ENCODE measurements at regions not wholly inside any gene's neighbourhood (a gene's known extent, or its start where the extent isn't known, plus 50 kb on each side); places are given as distances from the start of the nearest gene placed in this dataset.
A peak's percentile ranks its signal among the peaks of the same experiment; 100 is the strongest.

DNA sequence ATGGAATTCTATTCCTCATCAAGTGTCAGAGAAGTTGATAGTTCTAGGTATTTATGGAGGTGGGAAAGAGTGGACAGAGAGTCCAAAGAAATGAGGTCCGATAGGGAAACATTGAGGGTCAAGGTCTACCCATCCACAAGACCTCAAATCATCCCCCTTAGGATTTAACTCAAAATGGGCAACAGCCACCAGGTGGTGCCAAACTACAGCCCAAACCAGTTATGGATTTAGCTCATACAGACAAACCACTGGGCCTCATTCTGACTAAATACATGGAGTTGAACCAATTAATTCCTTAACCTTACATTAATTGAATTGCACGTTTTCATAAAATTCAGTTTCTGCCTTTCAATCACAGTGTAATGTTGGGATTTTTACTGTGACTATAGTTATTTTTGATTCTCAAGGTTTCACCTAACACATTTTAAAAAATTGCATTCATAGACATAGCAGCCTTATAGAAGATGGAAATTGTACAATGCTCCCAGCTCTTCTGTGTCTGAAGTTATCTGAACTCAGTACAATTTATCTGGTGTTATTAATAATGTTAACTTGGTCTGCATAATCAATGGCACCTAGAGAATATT, 98.2 kb upstream of the HNMT start:
- Mint-ChIP-seq H3K27me3 (peaks cover 2% of the 10 kb centered on the region), H3K4me1 (ENCODE audit: low read depth) (no peaks in the 10 kb centered on the region), H3K4me3 (no peak overlapping the region), H3K27ac (no peak overlapping the region), H3K9me3 (no peaks in the 10 kb centered on the region), H3K36me3 (no peaks in the 10 kb centered on the region)
- ChIA-PET POLR2A (no interaction called here), CTCF (interaction anchor here (0.7 to 4.7 kb wide), 7 partner anchors 9 to 964 kb away, joined by 3 to 55 read pairs (median 3); no protein-coding TSS in a partner anchor)
- peak; percentile 65 for DNase-seq
- intact Hi-C loops (cut with micrococcal nuclease): loop anchor here (1.0 to 5.0 kb wide), 3 partner anchors 506 to 961 kb away; no protein-coding TSS in a partner anchor

GRCh38 chr2:137870682-137871081, 93.6 kb upstream of the HNMT start:
- DNase-seq: no peak
- Mint-ChIP-seq H3K27ac (no peak overlapping the region), H3K9me3 (no peaks in the 10 kb centered on the region), H3K36me3 (no peaks in the 10 kb centered on the region), H3K4me3 (no peak overlapping the region), H3K4me1 (ENCODE audit: low read depth) (no peaks in the 10 kb centered on the region), H3K27me3 (peaks cover 2% of the 10 kb centered on the region)
- intact Hi-C loops (cut with micrococcal nuclease): no loop called here
- CTCF ChIA-PET: no interaction called here
- POLR2A ChIA-PET: no interaction called here

- ChIA-PET POLR2A (no interaction called here), CTCF (interaction anchor here (0.6 kb wide), 1 partner anchor 1050 kb away, joined by 3 read pairs; no protein-coding TSS in a partner anchor)
- no peaks in the 10 kb centered on the region for H3K9me3 Mint-ChIP-seq
Observed at GRCh38 chr2:137872577-137872976, 91.7 kb upstream of the HNMT start.

GRCh38 chr2:137873536-137874244, 90.6 kb upstream of the HNMT start:
- no peaks in the 10 kb centered on the region for H3K36me3 Mint-ChIP-seq
- no peaks in the 10 kb centered on the region for H3K4me1 Mint-ChIP-seq (ENCODE audit: low read depth)
- intact Hi-C loops (cut with micrococcal nuclease): no loop called here
- peaks cover 2% of the 10 kb centered on the region for H3K27me3 Mint-ChIP-seq
- no peak overlapping the region for H3K4me3 Mint-ChIP-seq
- no peak overlapping the region for H3K27ac Mint-ChIP-seq
- POLR2A ChIA-PET: no interaction called here
- CTCF ChIA-PET: no interaction called here
- H3K9me3 Mint-ChIP-seq: no peaks in the 10 kb centered on the region
- no peak for DNase-seq

More at GRCh38 chr2:137872577-137872976, 91.7 kb upstream of the HNMT start:
- Mint-ChIP-seq H3K4me3 (no peak overlapping the region), H3K27me3 (peaks cover 2% of the 10 kb centered on the region), H3K27ac (no peak overlapping the region), H3K4me1 (ENCODE audit: low read depth) (no peaks in the 10 kb centered on the region), H3K36me3 (no peaks in the 10 kb centered on the region)
- no peak for DNase-seq
- intact Hi-C loops (cut with micrococcal nuclease): no loop called here

DNA sequence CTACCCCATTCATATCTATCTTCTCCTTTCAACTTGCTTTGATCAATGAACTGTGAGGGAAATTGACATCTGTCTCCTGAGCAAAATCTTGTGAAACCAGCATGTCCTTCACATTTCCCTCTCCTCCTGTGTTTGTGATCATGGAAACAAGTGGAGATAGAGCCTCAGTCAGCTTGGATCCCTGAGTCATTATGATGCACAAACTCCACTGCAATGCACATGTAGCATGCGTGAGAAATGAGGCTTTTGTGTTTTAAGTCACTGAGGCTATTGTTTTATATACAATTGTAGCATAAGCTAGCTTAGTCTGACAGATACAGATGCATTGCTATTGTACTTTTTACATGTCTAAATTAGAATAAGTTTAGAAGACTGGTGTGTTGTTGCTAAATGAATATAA, 85.2 kb upstream of the HNMT start:
- H3K4me1 Mint-ChIP-seq (ENCODE audit: low read depth): no peaks in the 10 kb centered on the region
- CTCF ChIA-PET: no interaction called here
- intact Hi-C loops (cut with micrococcal nuclease): no loop called here
- no peak overlapping the region for H3K4me3 Mint-ChIP-seq
- POLR2A ChIA-PET: no interaction called here
- no peak overlapping the region for H3K27ac Mint-ChIP-seq
- H3K27me3 Mint-ChIP-seq: peaks cover 5% of the 10 kb centered on the region
- no peaks in the 10 kb centered on the region for H3K36me3 Mint-ChIP-seq
- no peaks in the 10 kb centered on the region for H3K9me3 Mint-ChIP-seq
- no peak for DNase-seq

GRCh38 chr2:137881711-137882110, 82.6 kb upstream of the HNMT start:
- no peak overlapping the region for H3K27ac Mint-ChIP-seq
- H3K4me1 Mint-ChIP-seq (ENCODE audit: low read depth): no peaks in the 10 kb centered on the region
- POLR2A ChIA-PET: no interaction called here
- CTCF ChIA-PET: no interaction called here
- H3K36me3 Mint-ChIP-seq: no peaks in the 10 kb centered on the region
- intact Hi-C loops (cut with micrococcal nuclease): no loop called here
- peaks cover 5% of the 10 kb centered on the region for H3K27me3 Mint-ChIP-seq
- no peak for DNase-seq
- no peaks in the 10 kb centered on the region for H3K9me3 Mint-ChIP-seq
- H3K4me3 Mint-ChIP-seq: no peak overlapping the region

DNA sequence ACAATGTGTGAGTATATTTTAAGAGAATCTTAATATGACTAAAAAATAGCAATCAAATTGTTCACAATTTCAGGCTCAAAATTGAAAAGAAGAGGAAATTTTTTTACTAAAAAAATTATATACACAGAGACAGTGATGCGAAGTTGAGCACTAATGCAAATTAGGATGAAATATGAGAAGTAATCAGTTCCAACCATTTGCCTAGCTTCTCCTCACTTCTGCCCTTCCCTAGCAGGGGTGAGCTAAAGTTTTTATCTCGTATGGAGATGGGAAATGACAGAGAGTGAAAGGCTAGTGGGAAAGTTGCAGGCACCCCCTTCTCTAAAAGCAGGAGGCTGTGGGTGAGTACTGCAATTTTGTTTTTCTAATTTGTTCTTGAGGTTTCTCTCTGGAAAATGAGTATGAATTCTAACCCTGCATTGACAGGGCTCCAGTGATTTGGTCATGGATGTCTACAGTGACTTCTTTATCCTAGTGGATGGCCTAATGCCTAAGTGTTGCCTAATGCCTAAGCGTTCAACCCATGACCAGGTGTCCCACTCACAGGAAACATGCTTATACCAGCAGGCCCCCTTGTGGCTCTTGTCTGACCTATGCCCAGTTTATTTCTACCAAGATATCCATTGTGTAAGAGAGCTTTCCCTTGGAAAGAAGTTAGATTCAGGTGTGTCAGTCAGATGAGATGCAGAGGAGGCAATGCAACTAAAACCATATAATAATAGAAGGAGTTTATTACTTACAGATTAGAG, 78.0 kb upstream of the HNMT start:
- Mint-ChIP-seq H3K27ac (no peak overlapping the region), H3K4me1 (ENCODE audit: low read depth) (no peaks in the 10 kb centered on the region), H3K36me3 (no peaks in the 10 kb centered on the region), H3K27me3 (peaks cover 8% of the 10 kb centered on the region), H3K4me3 (no peak overlapping the region), H3K9me3 (no peaks in the 10 kb centered on the region)
- no peak for DNase-seq
- CTCF ChIA-PET: no interaction called here
- POLR2A ChIA-PET: no interaction called here
- intact Hi-C loops (cut with micrococcal nuclease): no loop called here

GRCh38 chr2:137888845-137889244, 75.4 kb upstream of the HNMT start:
- peak; percentile 27 for DNase-seq
- H3K4me3 Mint-ChIP-seq: no peak overlapping the region
- ChIA-PET CTCF (interaction anchor here (1.2 to 1.6 kb wide), 2 partner anchors 898 to 938 kb away, joined by 4 to 6 read pairs; no protein-coding TSS in a partner anchor), POLR2A (no interaction called here)
- H3K9me3 Mint-ChIP-seq: no peaks in the 10 kb centered on the region
- no peak overlapping the region for H3K27ac Mint-ChIP-seq
- H3K27me3 Mint-ChIP-seq: peaks cover 7% of the 10 kb centered on the region
- H3K36me3 Mint-ChIP-seq: no peaks in the 10 kb centered on the region
- no peaks in the 10 kb centered on the region for H3K4me1 Mint-ChIP-seq (ENCODE audit: low read depth)
- intact Hi-C loops (cut with micrococcal nuclease): no loop called here

GRCh38 chr2:137892739-137893138, 71.5 kb upstream of the HNMT start:
- Mint-ChIP-seq H3K4me3 (no peak overlapping the region), H3K9me3 (no peaks in the 10 kb centered on the region), H3K27ac (no peak overlapping the region), H3K4me1 (ENCODE audit: low read depth) (no peaks in the 10 kb centered on the region), H3K27me3 (peaks cover 3% of the 10 kb centered on the region), H3K36me3 (no peaks in the 10 kb centered on the region)
- intact Hi-C loops (cut with micrococcal nuclease): no loop called here
- CTCF ChIA-PET: no interaction called here
- no peak for DNase-seq
- POLR2A ChIA-PET: no interaction called here

GRCh38 chr2:137893145-137893544, 71.1 kb upstream of the HNMT start:
- Mint-ChIP-seq H3K9me3 (no peaks in the 10 kb centered on the region), H3K4me1 (ENCODE audit: low read depth) (no peaks in the 10 kb centered on the region), H3K4me3 (no peak overlapping the region), H3K36me3 (no peaks in the 10 kb centered on the region), H3K27me3 (peaks cover 3% of the 10 kb centered on the region), H3K27ac (no peak overlapping the region)
- POLR2A ChIA-PET: no interaction called here
- DNase-seq: no peak
- intact Hi-C loops (cut with micrococcal nuclease): no loop called here
- CTCF ChIA-PET: no interaction called here

DNA sequence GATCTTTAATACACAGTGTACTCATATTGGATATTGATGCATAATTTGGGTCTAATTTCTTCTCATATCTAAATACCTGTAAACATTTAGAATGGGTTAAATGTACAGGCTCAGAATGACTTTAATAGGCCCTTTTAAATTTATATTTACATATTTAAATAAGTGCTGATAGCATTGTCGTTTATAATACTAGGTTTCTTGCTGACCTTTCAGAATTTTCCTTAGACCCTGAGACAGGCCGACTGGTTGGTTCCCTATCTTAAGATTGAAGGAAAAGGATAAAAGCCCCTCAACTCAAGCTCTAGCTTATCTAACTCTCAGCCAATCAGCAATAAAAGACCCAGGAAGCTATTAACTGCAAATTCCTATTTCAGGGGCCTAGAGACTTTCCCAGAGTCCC, 67.8 kb upstream of the HNMT start:
- CTCF ChIA-PET: no interaction called here
- Mint-ChIP-seq H3K36me3 (no peaks in the 10 kb centered on the region), H3K27ac (no peak overlapping the region), H3K9me3 (no peaks in the 10 kb centered on the region), H3K4me3 (no peak overlapping the region), H3K4me1 (ENCODE audit: low read depth) (no peaks in the 10 kb centered on the region), H3K27me3 (peaks cover 2% of the 10 kb centered on the region)
- POLR2A ChIA-PET: no interaction called here
- no peak for DNase-seq
- intact Hi-C loops (cut with micrococcal nuclease): no loop called here

DNA sequence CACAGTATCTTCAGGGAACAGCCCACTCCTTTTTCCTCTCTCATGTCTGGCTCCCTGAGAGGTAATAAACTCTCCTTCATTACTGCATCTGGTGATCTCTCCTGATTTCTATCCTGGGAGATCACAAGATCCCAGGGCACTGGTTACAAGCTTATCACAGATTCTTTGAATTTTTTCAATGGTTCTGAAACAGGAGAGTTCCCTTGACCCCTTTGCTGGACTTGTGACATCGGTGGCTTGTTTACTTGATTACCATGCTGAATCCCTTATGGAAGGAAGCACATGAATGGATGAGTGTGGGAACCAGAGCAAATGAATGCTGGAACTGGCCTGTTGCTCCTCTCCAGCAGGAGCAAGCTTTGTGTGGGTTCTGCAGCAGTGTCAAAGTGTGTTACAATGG, 67.2 kb upstream of the HNMT start:
- no peaks in the 10 kb centered on the region for H3K36me3 Mint-ChIP-seq
- no peak overlapping the region for H3K4me3 Mint-ChIP-seq
- H3K27me3 Mint-ChIP-seq: peaks cover 2% of the 10 kb centered on the region
- ChIA-PET CTCF (no interaction called here), POLR2A (no interaction called here)
- intact Hi-C loops (cut with micrococcal nuclease): no loop called here
- DNase-seq: no peak
- H3K9me3 Mint-ChIP-seq: no peaks in the 10 kb centered on the region
- H3K27ac Mint-ChIP-seq: no peak overlapping the region
- H3K4me1 Mint-ChIP-seq (ENCODE audit: low read depth): no peaks in the 10 kb centered on the region

Measured in activated CD4-positive, alpha-beta memory T cell treated with anti-CD3 and anti-CD28 coated beads for 36 hours (primary cell).